K562 (cell line): ENCODE measurements at regions not wholly inside any gene's neighbourhood (a gene's known extent, or its start where the extent isn't known, plus 50 kb on each side); places are given as distances from the start of the nearest gene placed in this dataset.

Experiments
- ATAC-seq: fragments of 200-7000 bp; cut with Tn5 transposase; 3 replicates; pipeline ENCODE4 v1.9.1; 2020; ENCODE audit warnings: moderate library complexity
- BruUV-seq: library from RNA; stranded (reverse); fragments of 400-500 nt; replicated peaks from 2 replicates; lab custom pipeline; 2021; lab: Mats Ljungman, UMichigan
- CTCF ChIA-PET: fragments of 300-600 bp; formaldehyde crosslinking; extraction: SDS; loops from one replicate; lab custom pipeline; 2021; ENCODE audit warnings: low intra/inter-chr PET ratio; lab: Yijun Ruan, JAX
- POLR2A ChIA-PET: fragments of 300-600, 350-650 bp; sonication (Branson Sonifier 250); formaldehyde crosslinking; extraction: SDS; loops from one replicate; lab custom pipeline; 2021; ENCODE audit warnings: antibody characterized with exemption, inconsistent platforms; lab: Yijun Ruan, JAX
- DNase-seq, 4 experiments: peaks; one replicate each; pipeline versions ENCODE4 v3.0.0 to v3.0.0-alpha.2; 2011 to 2018; ENCODE audit warnings: low spot score in 3 of 4, mixed read lengths in 3 of 4; ENCODE audit errors: extremely low read depth in 1 of 4
- FAIRE-seq: peaks from 2 replicates; lab custom pipeline; 2011; peaks lifted over from hg19 to GRCh38; lab: Jason Lieb, UNC
- H2AFZ ChIP-seq: 2 replicates; pipeline ENCODE4 v1.6.0; 2011; ENCODE audit warnings: low read depth, low read length, control low read depth, inconsistent platforms
- H3K27ac ChIP-seq: fragments of 200-600 bp; 3 replicates; pipeline ENCODE4 v1.8.0; 2011; ENCODE audit warnings: low read depth, mild to moderate bottlenecking, control low read depth, inconsistent platforms, low read length, moderate library complexity, mixed read lengths; ENCODE audit errors: extremely low read depth
- H3K27me3 ChIP-seq, 2 experiments: fragments of 300-600 bp in 1 of 2; 2 replicates in 1 of 2; 3 replicates in 1 of 2; pipeline versions ENCODE4 v1.6.0 to v1.8.0; 2011; ENCODE audit warnings: inconsistent platforms in 2 of 2, low read length in 2 of 2, mild to moderate bottlenecking in 1 of 2, mixed read lengths in 1 of 2, moderate library complexity in 1 of 2; ENCODE audit not compliant: control insufficient read depth in 2 of 2, insufficient read depth in 2 of 2
- H3K36me3 ChIP-seq: fragments of 300-600 bp; 3 replicates; pipeline ENCODE4 v1.8.0; 2011; ENCODE audit warnings: mild to moderate bottlenecking, low read length, inconsistent platforms; ENCODE audit not compliant: control insufficient read depth, insufficient read depth
- H3K4me1 ChIP-seq, 2 experiments: fragments of 200-600 bp in 1 of 2; replicated peaks in 1 of 2; 2 replicates in 1 of 2; 3 replicates in 1 of 2; pipeline versions ENCODE4 v1.5.1 to v1.8.0; 2011; ENCODE audit warnings: inconsistent platforms in 2 of 2, low read length in 2 of 2, mild to moderate bottlenecking in 1 of 2, mixed read lengths in 1 of 2, moderate library complexity in 1 of 2; ENCODE audit not compliant: control insufficient read depth in 2 of 2, insufficient read depth in 2 of 2
- H3K4me2 ChIP-seq: 2 replicates; pipeline ENCODE4 v1.6.1; 2011; ENCODE audit warnings: low read length, control low read depth, inconsistent platforms, mixed read lengths; ENCODE audit not compliant: insufficient read depth
- H3K4me3 ChIP-seq: fragments of 200-600 bp; sonication (generic), shearing (Covaris generic); 2 replicates; pipeline ENCODE4 v1.5.1; 2016; ENCODE audit warnings: control low read depth, inconsistent platforms
- H3K79me2 ChIP-seq: fragments of 200-600 bp; 3 replicates; pipeline ENCODE4 v1.8.0; 2011; ENCODE audit warnings: low read length, inconsistent platforms; ENCODE audit not compliant: control insufficient read depth, insufficient read depth
- H3K9ac ChIP-seq, 2 experiments: 2 replicates each; pipeline versions ENCODE4 v1.6.0 to v1.6.1; 2011; ENCODE audit warnings: low read depth in 2 of 2, low read length in 2 of 2, control low read depth in 1 of 2, inconsistent platforms in 1 of 2, mild to moderate bottlenecking in 1 of 2, mixed read lengths in 1 of 2; ENCODE audit not compliant: insufficient read depth in 1 of 2
- H3K9me1 ChIP-seq: one replicate; pipeline ENCODE4 v1.6.0; 2011; ENCODE audit warnings: inconsistent platforms, mild to moderate bottlenecking, low read length, moderate library complexity; ENCODE audit not compliant: control insufficient read depth, insufficient read depth
- H3K9me3 ChIP-seq: replicated peaks from 2 replicates; pipeline ENCODE4 v1.5.1; 2011; ENCODE audit warnings: low read depth, low read length, inconsistent platforms; ENCODE audit not compliant: control insufficient read depth, insufficient read depth
- H4K20me1 ChIP-seq: replicated peaks from 2 replicates; pipeline ENCODE4 v1.6.1; 2011; ENCODE audit warnings: low read length, inconsistent platforms, mixed read lengths; ENCODE audit not compliant: control insufficient read depth, insufficient read depth
- DACH1 ChIP-seq: fragments of 450-650 bp; IDR thresholded peaks from 2 replicates; pipeline ENCODE4 v1.6.1; 2018; ENCODE audit not compliant: partially characterized antibody
- IFI16 ChIP-seq: fragments of 250-450 bp; sonication (Bioruptor Pico); IDR thresholded peaks from 2 replicates; pipeline ENCODE4 v2.1.2; 2022; ENCODE audit warnings: mild to moderate bottlenecking, inconsistent platforms
- MEF2D ChIP-seq: conservative IDR thresholded peaks from 2 replicates; pipeline ENCODE4 v1.6.1; 2016; ENCODE audit warnings: low read depth, missing genetic modification characterization, missing compliant biosample characterization
- MTA1 ChIP-seq: fragments of 450-650 bp; IDR thresholded peaks from 2 replicates; pipeline ENCODE4 v1.6.1; 2017; ENCODE audit warnings: borderline replicate concordance
- OTX1 ChIP-seq: fragments of 450-650 bp; formaldehyde crosslinking; IDR thresholded peaks from 2 replicates; pipeline ENCODE4 v1.4.0; 2022; ENCODE audit warnings: mild to moderate bottlenecking
- PML ChIP-seq: IDR thresholded peaks from 2 replicates; pipeline ENCODE4 v1.6.1; 2012; ENCODE audit warnings: low read length, inconsistent platforms
- POLR3A ChIP-seq: IDR thresholded peaks from 2 replicates; pipeline ENCODE4 v1.6.1; 2011; ENCODE audit warnings: borderline replicate concordance, mild to moderate bottlenecking, moderate library complexity; ENCODE audit not compliant: insufficient read length, insufficient read depth; ENCODE audit errors: extremely low read depth
- SIRT6 ChIP-seq: IDR thresholded peaks from one replicate; pipeline ENCODE4 v1.6.1; 2012; ENCODE audit warnings: low read depth, mild to moderate bottlenecking, control low read depth, inconsistent platforms, low read length, moderate library complexity
- TEAD4 ChIP-seq, 2 experiments: sonication (generic) in 1 of 2; formaldehyde crosslinking in 1 of 2; IDR thresholded peaks; 2 replicates each; pipeline versions ENCODE4 v1.6.1 to v1.8.0; 2012 to 2022; ENCODE audit warnings: borderline replicate concordance in 1 of 2, inconsistent platforms in 1 of 2, low read length in 1 of 2, mild to moderate bottlenecking in 1 of 2, missing genetic modification reagents in 1 of 2
- ZC3H4 ChIP-seq: sonication (generic); formaldehyde crosslinking; IDR thresholded peaks from 2 replicates; pipeline ENCODE4 v1.9.0; 2021; ENCODE audit warnings: missing genetic modification reagents, borderline replicate concordance
- ZNF140 ChIP-seq: fragments of 250-450 bp; sonication (Bioruptor Pico); IDR thresholded peaks from 2 replicates; pipeline ENCODE4 v1.8.0; 2021; ENCODE audit warnings: moderate library complexity, mild to moderate bottlenecking, inconsistent platforms
- ZNF232 ChIP-seq: sonication (generic); formaldehyde crosslinking; IDR thresholded peaks from 2 replicates; pipeline ENCODE4 v1.8.0; 2022; ENCODE audit warnings: mild to moderate bottlenecking, missing genetic modification reagents
- ZNF740 ChIP-seq, 3 experiments: fragments of 200-800 bp in 1 of 3; sonication (Bioruptor generic) in 1 of 3; sonication (generic) in 1 of 3; formaldehyde crosslinking in 1 of 3; IDR thresholded peaks; 2 replicates each; pipeline versions ENCODE4 v1.6.1 to v1.8.0; 2016 to 2022; ENCODE audit warnings: mild to moderate bottlenecking in 2 of 3, missing compliant biosample characterization in 2 of 3, missing genetic modification characterization in 2 of 3, missing genetic modification reagents in 1 of 3
- WGBS: fragments of 100-300 bp; shearing (Covaris generic); methylation state at CpG from one replicate; pipeline ENCODE4 v1.1.6; 2016; ENCODE audit warnings: low coverage, mixed read lengths; ENCODE audit not compliant: insufficient coverage; ENCODE audit errors: missing lambda C conversion rate; 5-methylcytosine and 5-hydroxymethylcytosine counted together
- in situ Hi-C: fragments of 300-500 bp; cut with MboI; formaldehyde crosslinking; loops from 4 replicates; pipeline ENCODE4 v1.15.0; 2018; ENCODE audit warnings: inconsistent platforms, mixed read lengths
- intact Hi-C: fragments of 100-400 bp; cut with micrococcal nuclease; formaldehyde crosslinking; loops from 2 replicates; pipeline ENCODE4 v1.14.2; 2022
- TF ChIP-seq, protein P1 (sequence below): fragments of 450-650 bp; IDR thresholded peaks from 2 replicates; pipeline ENCODE4 v1.6.1; 2016; ENCODE audit warnings: borderline replicate concordance

- Histone ChIP-seq H3K27me3 (peaks cover 0 to 7% of the 10 kb centered on the region in 2 experiments; a peak in 3 of 5 replicates), H3K4me1 (no peaks in the 10 kb centered on the region), H3K4me2 (no peak overlapping the region), H3K79me2 (no peaks in the 10 kb centered on the region), H3K9me1 (no peaks in the 10 kb centered on the region), H3K4me3 (no peak overlapping the region), H3K27ac (no peak overlapping the region), H3K9me3 (no peaks in the 10 kb centered on the region), H2AFZ (no peak overlapping the region), H3K36me3 (no peaks in the 10 kb centered on the region; the same call in 2 of the 3 replicates), H3K9ac (no peak overlapping the region), H4K20me1 (no peaks in the 10 kb centered on the region)
- ATAC-seq: no peak
- FAIRE-seq: no peak
- no TSS peak for BruUV-seq
- intact Hi-C loops (no loop called here), in situ Hi-C loops (no loop called here)
- no peak for DNase-seq
- CTCF ChIA-PET: no interaction called here
- 6% methylated on average over 1 of the region's 1 CpG for WGBS
- TF ChIP-seq ZNF232: no peak
- TF ChIP-seq SIRT6: no peak
- no peak for TF ChIP-seq DACH1
- no peak for TF ChIP-seq ZNF740 (CRISPR knock-in tag; IDR thresholded peaks at IDR 0.05)
- TF ChIP-seq ZNF740 (tag; IDR thresholded peaks at IDR 0.05): no peak
- no peak for TF ChIP-seq PML
- no peak for TF ChIP-seq POLR3A
- TF ChIP-seq, protein P1, sequence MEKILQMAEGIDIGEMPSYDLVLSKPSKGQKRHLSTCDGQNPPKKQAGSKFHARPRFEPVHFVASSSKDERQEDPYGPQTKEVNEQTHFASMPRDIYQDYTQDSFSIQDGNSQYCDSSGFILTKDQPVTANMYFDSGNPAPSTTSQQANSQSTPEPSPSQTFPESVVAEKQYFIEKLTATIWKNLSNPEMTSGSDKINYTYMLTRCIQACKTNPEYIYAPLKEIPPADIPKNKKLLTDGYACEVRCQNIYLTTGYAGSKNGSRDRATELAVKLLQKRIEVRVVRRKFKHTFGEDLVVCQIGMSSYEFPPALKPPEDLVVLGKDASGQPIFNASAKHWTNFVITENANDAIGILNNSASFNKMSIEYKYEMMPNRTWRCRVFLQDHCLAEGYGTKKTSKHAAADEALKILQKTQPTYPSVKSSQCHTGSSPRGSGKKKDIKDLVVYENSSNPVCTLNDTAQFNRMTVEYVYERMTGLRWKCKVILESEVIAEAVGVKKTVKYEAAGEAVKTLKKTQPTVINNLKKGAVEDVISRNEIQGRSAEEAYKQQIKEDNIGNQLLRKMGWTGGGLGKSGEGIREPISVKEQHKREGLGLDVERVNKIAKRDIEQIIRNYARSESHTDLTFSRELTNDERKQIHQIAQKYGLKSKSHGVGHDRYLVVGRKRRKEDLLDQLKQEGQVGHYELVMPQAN: no peak
- no peak for TF ChIP-seq MEF2D (tag)
- TF ChIP-seq ZNF140 (CRISPR knock-in tag): no peak
- TF ChIP-seq IFI16: no peak
- no peak for TF ChIP-seq ZC3H4 (CRISPR knock-in tag)
- no peak for TF ChIP-seq TEAD4 (IDR thresholded peaks at IDR 0.05; ENCODE audit: low read length)
- TF ChIP-seq TEAD4 (CRISPR knock-in tag; IDR thresholded peaks at IDR 0.05; ENCODE audit: borderline replicate concordance): no peak
- TF ChIP-seq OTX1 (CRISPR knock-in tag): no peak
- no peak for TF ChIP-seq MTA1
- POLR2A ChIA-PET: no interaction called here
Observed at GRCh38 chr6:45784250-45784649, 231.4 kb downstream of the CLIC5 start.
